ENCODE measurements at regions not wholly inside any gene's neighbourhood (a gene's known extent, or its start where the extent isn't known, plus 50 kb on each side); places are given as distances from the start of the nearest gene placed in this dataset.

GRCh38 chr1:214854126-214854875 lies 228.2 kb upstream of the KCNK2 start:
- ATAC-seq (ENCODE audit: low read depth), result no peak

GRCh38 chr1:214856843-214857242 lies 225.7 kb upstream of the KCNK2 start:
- Histone ChIP-seq H3K4me3 (ENCODE audit: severe bottlenecking) (no peak overlapping the region), H3K9me3 (ENCODE audit: severe bottlenecking) (no peaks in the 10 kb centered on the region), H3K36me3 (ENCODE audit: low read depth) (no peaks in the 10 kb centered on the region), H3K27me3 (ENCODE audit: insufficient read depth, poor library complexity, severe bottlenecking) (no peaks in the 10 kb centered on the region), H3K4me1 (ENCODE audit: insufficient read depth, poor library complexity, severe bottlenecking) (no peaks in the 10 kb centered on the region), H3K27ac (ENCODE audit: poor library complexity, severe bottlenecking) (no peak overlapping the region)
- TF ChIP-seq CTCF (IDR thresholded peaks at IDR 0.05; ENCODE audit: poor library complexity, severe bottlenecking), result no peak
- ATAC-seq (ENCODE audit: low read depth) (no peak), DNase-seq (ENCODE audit: low spot score) (no peak)

More at GRCh38 chr1:214854126-214854875, 228.2 kb upstream of the KCNK2 start:
- Histone ChIP-seq H3K27ac (ENCODE audit: poor library complexity, severe bottlenecking) (no peak overlapping the region), H3K27me3 (ENCODE audit: insufficient read depth, poor library complexity, severe bottlenecking) (no peaks in the 10 kb centered on the region), H3K4me3 (ENCODE audit: severe bottlenecking) (no peak overlapping the region), H3K4me1 (ENCODE audit: insufficient read depth, poor library complexity, severe bottlenecking) (no peaks in the 10 kb centered on the region), H3K36me3 (ENCODE audit: low read depth) (no peaks in the 10 kb centered on the region), H3K9me3 (ENCODE audit: severe bottlenecking) (no peaks in the 10 kb centered on the region)
- DNase-seq (ENCODE audit: low spot score), result no peak
- no peak for TF ChIP-seq CTCF (IDR thresholded peaks at IDR 0.05; ENCODE audit: poor library complexity, severe bottlenecking)

- no peaks in the 10 kb centered on the region for H3K27me3 ChIP-seq (ENCODE audit: insufficient read depth, poor library complexity, severe bottlenecking)
- no peaks in the 10 kb centered on the region for H3K4me1 ChIP-seq (ENCODE audit: insufficient read depth, poor library complexity, severe bottlenecking)
- no peak for ATAC-seq (ENCODE audit: low read depth)
- no peaks in the 10 kb centered on the region for H3K9me3 ChIP-seq (ENCODE audit: severe bottlenecking)
- H3K36me3 ChIP-seq (ENCODE audit: low read depth), result no peaks in the 10 kb centered on the region
- H3K4me3 ChIP-seq (ENCODE audit: severe bottlenecking), result no peak overlapping the region
- DNase-seq (ENCODE audit: low spot score), result no peak
- TF ChIP-seq CTCF (IDR thresholded peaks at IDR 0.05; ENCODE audit: poor library complexity, severe bottlenecking), result no peak
- no peak overlapping the region for H3K27ac ChIP-seq (ENCODE audit: poor library complexity, severe bottlenecking)
Observed at GRCh38 chr1:214857716-214858115, 224.8 kb upstream of the KCNK2 start.

- H3K27ac ChIP-seq (ENCODE audit: poor library complexity, severe bottlenecking), result no peak overlapping the region
- no peaks in the 10 kb centered on the region for H3K4me1 ChIP-seq (ENCODE audit: insufficient read depth, poor library complexity, severe bottlenecking)
- no peak for DNase-seq (ENCODE audit: low spot score)
- H3K27me3 ChIP-seq (ENCODE audit: insufficient read depth, poor library complexity, severe bottlenecking), result no peaks in the 10 kb centered on the region
- no peak for TF ChIP-seq CTCF (IDR thresholded peaks at IDR 0.05; ENCODE audit: poor library complexity, severe bottlenecking)
- H3K4me3 ChIP-seq (ENCODE audit: severe bottlenecking), result no peak overlapping the region
- ATAC-seq (ENCODE audit: low read depth), result no peak
- no peaks in the 10 kb centered on the region for H3K36me3 ChIP-seq (ENCODE audit: low read depth)
- H3K9me3 ChIP-seq (ENCODE audit: severe bottlenecking), result no peaks in the 10 kb centered on the region
Observed at GRCh38 chr1:214859647-214860046, 222.9 kb upstream of the KCNK2 start.

- Histone ChIP-seq H3K4me1 (ENCODE audit: insufficient read depth, poor library complexity, severe bottlenecking) (peaks cover 7% of the 10 kb centered on the region), H3K4me3 (ENCODE audit: severe bottlenecking) (no peak overlapping the region), H3K27me3 (ENCODE audit: insufficient read depth, poor library complexity, severe bottlenecking) (no peaks in the 10 kb centered on the region), H3K27ac (ENCODE audit: poor library complexity, severe bottlenecking) (no peak overlapping the region), H3K9me3 (ENCODE audit: severe bottlenecking) (no peaks in the 10 kb centered on the region), H3K36me3 (ENCODE audit: low read depth) (no peaks in the 10 kb centered on the region)
- no peak for TF ChIP-seq CTCF (IDR thresholded peaks at IDR 0.05; ENCODE audit: poor library complexity, severe bottlenecking)
- ATAC-seq (ENCODE audit: low read depth) (no peak), DNase-seq (ENCODE audit: low spot score) (no peak)
Observed at GRCh38 chr1:214861615-214862014, 220.9 kb upstream of the KCNK2 start.

Data from RWPE2 (cell line).